Cardiac muscle cell (in vitro differentiated cells and primary cell): ENCODE measurements at regions not wholly inside any gene's neighbourhood (a gene's known extent, or its start where the extent isn't known, plus 50 kb on each side); places are given as distances from the start of the nearest gene placed in this dataset.

Experiments used
- DNase-seq, 2 donors: peaks; one replicate each; pipeline versions ENCODE4 v3.0.0 to v3.0.0-alpha.2; 2010 to 2017; ENCODE audit warnings: low read depth in 1 of 2, low spot score in 1 of 2
- H3K27ac ChIP-seq: fragments of 200-600 bp; sonication (generic); 2 replicates; pipeline ENCODE4 v1.5.1; 2016
- H3K27me3 ChIP-seq: fragments of 200-600 bp; sonication (generic); 2 replicates; pipeline ENCODE4 v1.6.0; 2016; ENCODE audit warnings: control low read depth
- H3K36me3 ChIP-seq: fragments of 200-600 bp; sonication (generic); 2 replicates; pipeline ENCODE4 v1.5.1; 2016; ENCODE audit warnings: control low read depth
- H3K4me1 ChIP-seq: fragments of 200-600 bp; sonication (generic); 2 replicates; pipeline ENCODE4 v1.8.1; 2017; ENCODE audit warnings: low read depth, mild to moderate bottlenecking, mixed run types
- H3K4me3 ChIP-seq: fragments of 200-600 bp; sonication (generic); 2 replicates; pipeline ENCODE4 v1.5.1; 2016; ENCODE audit warnings: mild to moderate bottlenecking
- H3K9me3 ChIP-seq: fragments of 200-600 bp; sonication (generic); 2 replicates; pipeline ENCODE4 v1.5.1; 2017; ENCODE audit warnings: low read depth, mild to moderate bottlenecking, control low read depth
- CTCF ChIP-seq: IDR thresholded peaks from 2 replicates; pipeline ENCODE4 v1.5.1; 2012; ENCODE audit warnings: low read depth, mild to moderate bottlenecking, low read length

GRCh38 chr1:37107153-37107907, 73.0 kb upstream of the GRIK3 start:
- H3K27ac ChIP-seq = no peak overlapping the region
- no peak for DNase-seq
- H3K9me3 ChIP-seq = no peaks in the 10 kb centered on the region
- H3K36me3 ChIP-seq = no peaks in the 10 kb centered on the region
- H3K27me3 ChIP-seq = peaks cover 28% of the 10 kb centered on the region
- no peak for TF ChIP-seq CTCF
- no peak overlapping the region for H3K4me3 ChIP-seq
- no peaks in the 10 kb centered on the region for H3K4me1 ChIP-seq

GRCh38 chr1:37108596-37109188, 74.4 kb upstream of the GRIK3 start:
- no peak for TF ChIP-seq CTCF
- peaks cover 20% of the 10 kb centered on the region for H3K27me3 ChIP-seq
- H3K4me3 ChIP-seq = no peak overlapping the region
- DNase-seq = no peak
- H3K9me3 ChIP-seq = no peaks in the 10 kb centered on the region
- H3K4me1 ChIP-seq = no peaks in the 10 kb centered on the region
- no peak overlapping the region for H3K27ac ChIP-seq
- no peaks in the 10 kb centered on the region for H3K36me3 ChIP-seq

GRCh38 chr1:37112430-37112829, 78.1 kb upstream of the GRIK3 start:
- no peak for TF ChIP-seq CTCF
- Histone ChIP-seq H3K27me3 (no peaks in the 10 kb centered on the region), H3K9me3 (no peaks in the 10 kb centered on the region), H3K27ac (no peak overlapping the region), H3K4me1 (no peaks in the 10 kb centered on the region), H3K36me3 (no peaks in the 10 kb centered on the region), H3K4me3 (no peak overlapping the region)
- DNase-seq = no peak

- Histone ChIP-seq H3K36me3 (no peaks in the 10 kb centered on the region), H3K27ac (no peak overlapping the region), H3K27me3 (no peaks in the 10 kb centered on the region), H3K9me3 (no peaks in the 10 kb centered on the region), H3K4me3 (no peak overlapping the region), H3K4me1 (no peaks in the 10 kb centered on the region)
- no peak for TF ChIP-seq CTCF
- DNase-seq = no peak
These were observed 79.1 kb upstream of the GRIK3 start for GRCh38 chr1:37113285-37113997.

DNA sequence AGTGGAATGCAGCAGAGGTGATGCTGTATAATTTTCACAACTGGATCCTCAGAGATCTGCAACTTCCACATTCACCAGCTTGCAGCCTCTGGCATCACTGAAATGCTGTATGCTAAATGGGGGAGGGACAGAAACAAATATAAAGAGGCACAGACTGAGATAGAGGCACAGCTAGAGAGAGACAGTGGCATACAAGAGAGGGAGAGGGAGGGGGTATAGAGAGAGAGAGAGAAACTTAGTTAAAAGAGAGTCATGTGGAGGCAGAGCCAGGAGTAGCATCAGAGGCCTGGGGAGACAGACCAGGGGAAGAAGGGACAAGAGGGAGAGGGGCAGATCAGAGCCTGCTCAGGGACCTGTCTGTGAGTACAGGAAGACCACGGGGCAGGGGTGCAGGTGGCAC, 84.5 kb upstream of the GRIK3 start:
- Histone ChIP-seq H3K4me3 (no peak overlapping the region), H3K27me3 (peaks cover 2% of the 10 kb centered on the region), H3K36me3 (no peaks in the 10 kb centered on the region), H3K4me1 (no peaks in the 10 kb centered on the region), H3K27ac (no peak overlapping the region), H3K9me3 (no peaks in the 10 kb centered on the region)
- no peak for DNase-seq
- TF ChIP-seq CTCF = no peak
